ENCODE measurements at regions not wholly inside any gene's neighbourhood (a gene's known extent, or its start where the extent isn't known, plus 50 kb on each side); places are given as distances from the start of the nearest gene placed in this dataset.

- no peak for TF ChIP-seq AGO1 (IDR thresholded peaks at IDR 0.05; ENCODE audit: low read depth, low read length, poor library complexity, severe bottlenecking)
- TF ChIP-seq ZFX (CRISPR knock-in tag; IDR thresholded peaks at IDR 0.05; ENCODE audit: low read depth) = peak; percentile 86
- TF ChIP-seq ZNF558 (CRISPR knock-in tag; IDR thresholded peaks at IDR 0.05; ENCODE audit: borderline replicate concordance) = no peak
- TF ChIP-seq ZNF781 (CRISPR knock-in tag; IDR thresholded peaks at IDR 0.05; ENCODE audit: borderline replicate concordance, not compliant biosample characterization) = peak; percentile 25
- no peak for TF ChIP-seq PAWR (CRISPR knock-in tag; IDR thresholded peaks at IDR 0.05; ENCODE audit: borderline replicate concordance)
- no peak for TF ChIP-seq ZNF597 (CRISPR knock-in tag; IDR thresholded peaks at IDR 0.05)
- peak; percentile 57; the same call in 1 of the 2 replicates for TF ChIP-seq ZMAT3 (CRISPR knock-in tag; conservative IDR thresholded peaks at IDR 0.05)
- TF ChIP-seq HOXA3 (CRISPR knock-in tag; IDR thresholded peaks at IDR 0.05) = peak; percentile 83; the same call in 1 of the 2 replicates
- TF ChIP-seq CENPX (CRISPR knock-in tag; IDR thresholded peaks at IDR 0.05) = no peak
- no peak for TF ChIP-seq CREB3 (CRISPR knock-in tag; IDR thresholded peaks at IDR 0.05)
- no peak for TF ChIP-seq PCBP2 (optimal IDR thresholded peaks at IDR 0.05; ENCODE audit: low read depth, low read length, poor library complexity, severe bottlenecking)
- no peak for TF ChIP-seq TAF1 (CRISPR knock-in tag; IDR thresholded peaks at IDR 0.05)
- TF ChIP-seq MED1 (CRISPR knock-in tag; IDR thresholded peaks at IDR 0.05) = peak; percentile 92
- no peak for TF ChIP-seq ZNF121 (CRISPR knock-in tag; IDR thresholded peaks at IDR 0.05)
- TF ChIP-seq CTCF (CRISPR knock-in tag; IDR thresholded peaks at IDR 0.05) = peak; percentile 19
- TF ChIP-seq ZBTB14 (CRISPR knock-in tag; IDR thresholded peaks at IDR 0.05) = no peak
- TF ChIP-seq KDM5A (IDR thresholded peaks at IDR 0.05; ENCODE audit: borderline replicate concordance, low read length) = no peak; the same call in 1 of the 2 replicates
- TF ChIP-seq IRF2 (CRISPR knock-in tag; IDR thresholded peaks at IDR 0.05) = peak; percentile 70; the same call in 1 of the 2 replicates
- TF ChIP-seq SP1 (IDR thresholded peaks at IDR 0.05) = no peak
- no peak for TF ChIP-seq SP1 (CRISPR knock-in tag; IDR thresholded peaks at IDR 0.05)
- no peak for TF ChIP-seq ELF4 (CRISPR knock-in tag; IDR thresholded peaks at IDR 0.05; ENCODE audit: borderline replicate concordance)
- peak; percentile 86 for TF ChIP-seq TEAD3 (CRISPR knock-in tag; optimal IDR thresholded peaks at IDR 0.05; ENCODE audit: borderline replicate concordance)
- TF ChIP-seq SALL2 (CRISPR knock-in tag; IDR thresholded peaks at IDR 0.05) = no peak
- TF ChIP-seq ZNF850 (CRISPR knock-in tag; conservative IDR thresholded peaks at IDR 0.05) = no peak
- peak; percentile 62 for TF ChIP-seq PHF21A (CRISPR knock-in tag; IDR thresholded peaks at IDR 0.05)
- peak; percentile 26 for TF ChIP-seq STAG1 (CRISPR knock-in tag; IDR thresholded peaks at IDR 0.05)
- TF ChIP-seq ATF3 (CRISPR knock-in tag; IDR thresholded peaks at IDR 0.05) = peak; percentile 48
These were observed 77.0 kb downstream of the FOXA2 start (continued) for GRCh38 chr20:22507240-22507961.

Measured in HepG2 (cell line).